Left ventricle myocardium superior (tissue), 1 donor: ENCODE measurements at regions not wholly inside any gene's neighbourhood (a gene's known extent, or its start where the extent isn't known, plus 50 kb on each side); places are given as distances from the start of the nearest gene placed in this dataset.
"Not testable (repeated sequence)": the region's sequence is repeated elsewhere in the genome, so short reads cannot be mapped to it uniquely, and the experiment has no call there.

Experiments
- ATAC-seq: fragments of 200-7000 bp; cut with Tn5 transposase; one replicate; pipeline ENCODE4 v1.9.1; 2020; ENCODE audit warnings: mild to moderate bottlenecking, moderate library complexity
- DNase-seq: peaks from one replicate; pipeline ENCODE4 v3.0.0-alpha.2; 2020
- intact Hi-C: fragments of 100-400 bp; cut with micrococcal nuclease; formaldehyde crosslinking; loops from one replicate; pipeline ENCODE4 v1.11.0; 2022
- donor health status: DM: no; HTN: yes; CAD: no; lungs with severe emphysema.

DNA sequence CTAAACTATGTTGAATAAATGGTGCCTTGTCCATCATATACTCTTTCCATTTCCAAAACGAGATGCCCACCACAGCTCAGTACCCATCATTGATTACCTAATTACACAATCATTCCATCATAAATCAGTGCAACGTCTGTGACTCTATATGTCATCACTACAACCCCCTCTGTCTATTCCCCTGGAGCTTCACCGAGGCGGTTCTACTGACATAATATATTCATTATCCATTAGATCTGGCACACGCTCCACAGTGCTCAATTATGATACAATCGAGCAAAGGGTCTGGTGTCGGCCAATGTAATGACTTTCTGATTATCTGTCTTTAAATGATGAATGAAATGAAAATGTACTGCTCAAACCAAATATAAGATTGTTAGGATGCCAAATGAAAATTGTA, 1737.7 kb upstream of the WWC1 start:
- intact Hi-C loops: no loop called here
- no peak for DNase-seq

GRCh38 chr5:166561759-166562158, 1729.7 kb upstream of the WWC1 start:
- DNase-seq: no peak
- intact Hi-C loops: no loop called here
- ATAC-seq: no peak

More for the DNA sequence above, 1737.7 kb upstream of the WWC1 start:
- no peak for ATAC-seq

DNA sequence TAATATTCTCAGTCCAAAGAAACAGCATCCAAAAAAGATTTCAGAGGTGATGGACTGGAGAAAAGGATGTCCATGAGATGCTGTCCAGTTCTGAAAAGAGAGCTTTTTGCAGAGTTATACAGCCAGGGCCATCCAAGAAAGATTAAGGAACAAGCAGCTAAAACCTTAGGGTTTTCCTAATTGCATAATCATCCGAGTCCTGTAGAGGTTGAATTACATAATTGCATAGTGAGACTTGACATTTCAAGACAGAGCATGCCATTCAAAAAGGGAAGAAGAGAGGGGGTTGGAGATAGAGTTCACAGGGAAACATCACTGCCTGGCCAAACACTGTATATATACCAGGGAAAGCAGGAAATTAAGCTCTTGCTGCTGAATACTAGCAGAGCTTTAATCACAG, 1729.2 kb upstream of the WWC1 start:
- DNase-seq: no peak
- intact Hi-C loops: no loop called here
- no peak for ATAC-seq

DNA sequence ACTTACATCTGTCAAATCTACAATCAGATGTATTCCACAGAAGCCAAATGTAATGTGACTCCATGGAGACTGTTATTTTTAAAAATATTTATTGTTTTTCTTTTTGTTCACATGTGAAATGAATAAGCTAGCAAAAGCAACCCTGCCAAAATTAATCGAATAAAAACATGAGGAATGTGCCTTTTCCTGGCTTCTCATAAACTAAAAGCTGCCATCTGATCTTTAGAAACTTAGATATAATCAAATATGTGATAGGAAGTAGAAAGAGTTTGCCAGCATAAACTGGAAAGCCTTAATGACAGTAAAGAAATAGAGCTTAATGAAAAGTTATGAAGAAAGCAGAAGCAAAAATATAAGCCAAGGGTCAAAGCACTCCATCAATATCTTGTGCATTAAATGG, 1724.7 kb upstream of the WWC1 start:
- DNase-seq: no peak
- intact Hi-C loops: no loop called here
- no peak for ATAC-seq

DNA sequence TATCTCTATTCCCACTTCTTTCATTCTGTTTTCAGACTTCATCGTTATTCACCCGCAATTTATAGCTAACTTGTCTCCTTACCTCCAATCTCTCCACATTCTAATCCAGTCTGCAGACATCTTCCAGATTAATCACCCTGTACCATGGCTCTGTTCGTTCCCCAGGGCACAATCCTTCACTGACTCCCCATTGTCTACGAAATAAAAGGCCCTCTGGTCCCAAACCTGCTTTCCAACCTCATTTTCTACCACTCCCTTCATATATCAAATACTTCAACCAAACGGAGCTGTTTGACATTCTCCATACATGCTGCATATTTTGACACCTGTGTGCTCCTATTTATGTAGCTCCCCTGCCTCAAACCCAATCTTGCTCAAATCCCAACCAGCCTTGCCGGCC, 1720.6 kb upstream of the WWC1 start:
- ATAC-seq: no peak
- intact Hi-C loops: no loop called here
- no peak for DNase-seq

DNA sequence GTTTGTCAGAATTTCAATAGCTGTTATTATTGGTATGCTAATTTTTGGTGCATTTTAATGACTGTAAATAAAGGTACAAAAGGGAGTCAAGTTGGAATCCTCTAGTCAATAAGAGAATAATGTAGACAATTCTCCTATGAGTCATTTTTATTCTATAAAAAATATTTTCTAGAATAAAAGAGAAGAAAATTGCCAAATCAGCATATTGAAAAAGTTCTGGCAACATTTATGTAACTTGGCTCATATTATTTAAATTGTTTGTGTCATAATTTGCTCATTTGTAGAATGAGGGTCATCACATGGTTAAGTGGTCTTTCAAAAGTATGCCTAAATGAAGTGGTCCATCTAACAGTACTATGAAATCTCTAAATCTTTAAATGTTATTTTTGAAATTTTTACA, 1719.8 kb upstream of the WWC1 start:
- DNase-seq (no peak), ATAC-seq (no peak)
- intact Hi-C loops: no loop called here

- ATAC-seq: no peak
Measured at GRCh38 chr5:166576323-166576722, 1715.1 kb upstream of the WWC1 start.

DNA sequence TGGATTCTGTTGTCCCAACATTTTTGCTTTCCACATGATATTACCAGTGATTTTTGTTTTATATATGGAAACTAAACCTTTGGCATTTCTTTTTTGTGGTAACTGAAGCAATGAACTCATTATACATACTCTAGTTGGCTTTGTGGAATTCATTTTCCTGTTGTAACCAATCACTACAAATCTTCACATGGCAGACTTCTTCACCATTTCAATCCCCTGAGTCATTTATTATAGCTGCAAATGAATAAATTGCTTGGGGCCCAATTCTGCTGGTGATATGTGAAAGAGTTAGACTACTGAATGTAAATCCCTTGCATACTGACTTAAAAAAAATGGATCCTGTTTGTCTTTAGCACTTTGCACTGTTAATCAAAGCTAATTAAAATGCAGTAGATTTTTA, 1709.6 kb upstream of the WWC1 start:
- no peak for DNase-seq
- ATAC-seq: no peak
- intact Hi-C loops: no loop called here

More at GRCh38 chr5:166576323-166576722, 1715.1 kb upstream of the WWC1 start:
- no peak for DNase-seq
- intact Hi-C loops: no loop called here

DNA sequence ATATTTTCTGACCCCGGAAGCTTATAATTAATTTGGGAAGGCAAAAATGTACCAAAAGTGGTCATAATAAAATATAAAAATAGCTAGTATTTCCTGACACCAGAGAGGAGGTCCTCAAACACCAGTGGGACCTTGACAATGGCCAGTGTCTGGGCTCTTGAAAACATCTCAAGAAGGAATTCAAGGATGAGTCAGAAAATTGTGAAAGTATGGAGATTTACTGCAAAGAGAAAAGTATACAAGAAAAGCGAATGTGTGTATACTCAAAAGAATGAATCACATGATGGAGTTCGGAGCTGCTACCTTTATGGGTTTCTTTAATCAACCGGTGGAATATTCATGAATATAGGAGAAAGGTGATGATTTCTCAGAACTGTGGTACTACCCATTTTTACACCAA, 1709.0 kb upstream of the WWC1 start:
- intact Hi-C loops: no loop called here
- ATAC-seq (no peak), DNase-seq (no peak)

GRCh38 chr5:166594567-166594966, 1696.9 kb upstream of the WWC1 start:
- intact Hi-C loops: no loop called here
- no peak for ATAC-seq
- DNase-seq: no peak

- ATAC-seq (no peak), DNase-seq (no peak)
- intact Hi-C loops: no loop called here
Measured at GRCh38 chr5:166595274-166595951, 1696.0 kb upstream of the WWC1 start.

GRCh38 chr5:166596043-166596442, 1695.4 kb upstream of the WWC1 start:
- no peak for DNase-seq
- intact Hi-C loops: no loop called here
- no peak for ATAC-seq

DNA sequence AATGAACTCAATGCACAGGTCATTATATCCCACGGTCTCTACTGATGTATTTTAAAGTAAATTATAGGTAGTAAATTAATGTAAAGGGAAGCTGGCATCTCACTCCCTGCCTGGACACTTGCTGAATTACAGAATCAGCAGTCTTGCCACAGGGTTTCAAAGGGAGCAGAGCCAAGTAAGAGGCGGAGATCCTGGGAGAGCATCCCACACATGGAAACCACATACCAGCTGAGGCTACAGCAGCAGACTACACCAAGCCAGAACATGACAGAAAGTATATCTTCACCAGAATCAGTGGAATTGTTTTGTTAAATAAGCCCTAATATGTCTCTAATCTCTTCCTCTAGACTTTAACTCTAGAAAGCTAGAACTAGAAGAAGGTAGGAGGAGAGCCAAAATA, 1689.2 kb upstream of the WWC1 start:
- no peak for ATAC-seq
- intact Hi-C loops: no loop called here
- DNase-seq: no peak

GRCh38 chr5:166617507-166617906, 1673.9 kb upstream of the WWC1 start:
- ATAC-seq: no peak
- intact Hi-C loops: no loop called here
- no peak for DNase-seq

DNA sequence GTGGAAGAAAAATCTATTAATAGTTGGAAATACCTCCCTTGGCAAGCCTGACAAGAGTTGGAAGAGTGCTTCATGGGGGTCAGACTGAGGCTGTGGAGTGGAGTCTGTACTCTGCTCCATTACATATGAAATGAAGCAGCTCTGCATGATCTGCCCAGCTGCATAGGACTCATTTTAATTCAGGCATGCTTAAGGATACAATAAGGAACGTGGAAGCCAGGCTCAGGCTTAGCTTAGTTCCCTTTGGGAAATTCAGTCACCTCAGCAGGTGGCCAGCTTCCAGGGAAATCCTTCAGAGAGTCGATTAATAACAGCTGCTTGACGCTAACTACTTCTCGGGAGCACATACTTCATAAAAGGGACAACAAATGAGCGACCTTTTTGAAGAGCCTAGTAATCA, 1672.9 kb upstream of the WWC1 start:
- no peak for ATAC-seq
- no peak for DNase-seq
- intact Hi-C loops: no loop called here

- ATAC-seq (no peak), DNase-seq (no peak)
- intact Hi-C loops: no loop called here
Measured at GRCh38 chr5:166624573-166624972, 1666.9 kb upstream of the WWC1 start.

DNA sequence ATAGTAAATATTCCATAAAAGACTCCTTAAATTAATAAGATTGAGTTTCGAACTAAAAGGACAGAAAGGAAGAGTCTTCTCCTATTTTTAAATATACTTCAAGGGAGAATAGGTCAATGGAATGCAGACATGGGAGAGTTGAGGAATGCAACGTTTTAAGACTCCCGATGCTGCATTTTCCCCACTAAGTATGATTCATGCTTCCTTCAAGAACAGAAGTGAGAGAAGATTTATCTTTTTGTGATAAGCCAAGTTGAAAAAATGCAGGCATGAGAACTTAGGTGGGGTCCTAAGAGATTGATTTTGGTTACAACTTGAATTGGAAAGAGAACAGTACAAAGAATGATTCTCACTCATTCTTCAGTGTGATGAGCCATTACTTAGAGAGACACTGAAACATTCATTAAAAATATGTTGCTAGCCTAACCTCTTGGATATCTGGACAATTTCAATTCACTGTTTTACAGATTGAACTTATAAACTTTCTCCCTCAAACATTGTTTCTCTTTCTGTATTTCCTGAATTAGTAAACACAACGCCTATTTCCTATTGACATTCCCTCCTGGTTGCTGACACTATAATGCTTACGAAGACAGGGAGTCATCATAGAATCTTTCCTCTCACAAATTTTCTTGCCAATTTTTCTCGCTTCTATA, 1666.1 kb upstream of the WWC1 start:
- intact Hi-C loops: no loop called here
- DNase-seq (no peak), ATAC-seq (no peak)

- intact Hi-C loops: no loop called here
- DNase-seq: no peak
- ATAC-seq: no peak
Measured at GRCh38 chr5:166637295-166637694, 1654.2 kb upstream of the WWC1 start.

DNA sequence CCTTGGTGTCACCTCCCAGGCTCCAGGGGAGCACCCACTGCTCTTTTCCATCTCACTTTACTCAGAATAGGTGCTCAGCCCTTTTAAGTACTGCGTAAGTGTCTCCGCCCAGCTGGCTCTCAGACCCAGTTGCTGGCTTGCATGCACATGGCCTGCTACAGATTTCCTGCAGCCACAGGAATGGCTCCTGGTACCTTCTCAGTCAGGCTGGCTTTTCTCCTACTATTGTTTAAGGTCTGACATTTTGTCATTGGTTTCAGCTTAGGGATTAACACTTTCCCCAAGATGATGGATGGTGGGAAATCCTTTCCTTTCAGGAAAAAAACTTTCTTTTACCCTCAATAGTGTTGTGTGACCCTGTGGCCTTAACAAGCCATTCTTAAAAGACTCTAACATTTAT, 1652.3 kb upstream of the WWC1 start:
- intact Hi-C loops: no loop called here
- DNase-seq (no peak), ATAC-seq (no peak)

DNA sequence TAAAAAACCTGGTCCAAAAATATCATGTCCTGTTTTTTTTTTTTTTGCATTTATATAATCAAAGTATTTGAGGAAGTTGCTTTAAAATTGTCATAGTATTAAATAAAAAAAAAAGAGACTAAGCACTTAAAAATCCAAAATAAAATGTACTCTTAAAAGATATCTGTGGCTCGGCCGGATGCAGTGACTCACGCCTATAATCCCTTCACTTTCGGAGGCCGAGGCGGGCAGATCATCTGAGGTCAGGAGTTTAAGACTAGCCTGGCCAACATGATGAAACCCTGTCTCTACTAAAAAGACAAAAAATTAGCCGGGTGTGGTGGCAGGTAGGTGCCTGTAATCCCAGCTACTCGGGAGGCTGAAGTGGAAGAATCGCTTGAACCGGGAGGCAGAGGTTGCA, 1651.3 kb upstream of the WWC1 start:
- ATAC-seq, intact Hi-C loops, DNase-seq: not testable (repeated sequence)

DNA sequence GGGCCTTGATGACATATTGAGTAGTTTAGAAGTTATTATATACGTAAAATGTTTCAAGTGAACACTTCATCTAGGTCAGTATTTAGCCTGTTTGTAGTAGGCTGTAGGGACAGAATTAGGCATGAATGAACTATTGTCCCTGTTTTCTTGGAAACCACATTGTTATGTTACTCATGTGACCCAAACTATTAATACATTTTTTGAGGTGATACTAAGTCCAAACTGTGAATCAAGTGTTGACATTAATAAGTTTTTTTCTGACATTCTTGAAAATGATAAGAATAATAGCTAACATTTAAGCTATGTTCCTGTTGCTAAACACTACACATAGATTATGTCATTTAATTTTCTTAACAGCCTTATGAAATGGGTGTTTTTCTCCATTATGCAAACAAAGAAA, 1642.7 kb upstream of the WWC1 start:
- no peak for ATAC-seq
- intact Hi-C loops: no loop called here
- no peak for DNase-seq
